ENCODE measurements at regions not wholly inside any gene's neighbourhood (a gene's known extent, or its start where the extent isn't known, plus 50 kb on each side); places are given as distances from the start of the nearest gene placed in this dataset.

DNA sequence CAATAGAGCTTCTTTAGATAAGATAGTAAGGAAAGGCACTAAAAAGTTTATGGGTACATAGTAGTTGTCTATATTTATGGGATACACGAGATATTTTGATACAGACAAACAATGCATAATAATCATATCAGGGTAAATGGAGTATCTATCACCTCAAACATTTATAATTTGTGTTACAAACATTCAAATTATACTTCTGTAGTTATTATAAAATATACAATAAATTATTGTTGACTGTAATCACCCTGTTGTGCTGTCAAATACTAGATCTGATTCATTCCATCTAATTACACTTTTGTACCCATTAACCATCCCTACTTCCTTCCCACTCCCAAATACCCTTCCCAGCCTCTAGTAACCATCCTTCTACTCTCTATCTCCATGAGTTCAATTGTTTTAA, 179.7 kb downstream of the FOXG1 start:
- TF ChIP-seq GLIS3 (CRISPR knock-in tag; IDR thresholded peaks at IDR 0.05): no peak
- TF ChIP-seq, protein P1, sequence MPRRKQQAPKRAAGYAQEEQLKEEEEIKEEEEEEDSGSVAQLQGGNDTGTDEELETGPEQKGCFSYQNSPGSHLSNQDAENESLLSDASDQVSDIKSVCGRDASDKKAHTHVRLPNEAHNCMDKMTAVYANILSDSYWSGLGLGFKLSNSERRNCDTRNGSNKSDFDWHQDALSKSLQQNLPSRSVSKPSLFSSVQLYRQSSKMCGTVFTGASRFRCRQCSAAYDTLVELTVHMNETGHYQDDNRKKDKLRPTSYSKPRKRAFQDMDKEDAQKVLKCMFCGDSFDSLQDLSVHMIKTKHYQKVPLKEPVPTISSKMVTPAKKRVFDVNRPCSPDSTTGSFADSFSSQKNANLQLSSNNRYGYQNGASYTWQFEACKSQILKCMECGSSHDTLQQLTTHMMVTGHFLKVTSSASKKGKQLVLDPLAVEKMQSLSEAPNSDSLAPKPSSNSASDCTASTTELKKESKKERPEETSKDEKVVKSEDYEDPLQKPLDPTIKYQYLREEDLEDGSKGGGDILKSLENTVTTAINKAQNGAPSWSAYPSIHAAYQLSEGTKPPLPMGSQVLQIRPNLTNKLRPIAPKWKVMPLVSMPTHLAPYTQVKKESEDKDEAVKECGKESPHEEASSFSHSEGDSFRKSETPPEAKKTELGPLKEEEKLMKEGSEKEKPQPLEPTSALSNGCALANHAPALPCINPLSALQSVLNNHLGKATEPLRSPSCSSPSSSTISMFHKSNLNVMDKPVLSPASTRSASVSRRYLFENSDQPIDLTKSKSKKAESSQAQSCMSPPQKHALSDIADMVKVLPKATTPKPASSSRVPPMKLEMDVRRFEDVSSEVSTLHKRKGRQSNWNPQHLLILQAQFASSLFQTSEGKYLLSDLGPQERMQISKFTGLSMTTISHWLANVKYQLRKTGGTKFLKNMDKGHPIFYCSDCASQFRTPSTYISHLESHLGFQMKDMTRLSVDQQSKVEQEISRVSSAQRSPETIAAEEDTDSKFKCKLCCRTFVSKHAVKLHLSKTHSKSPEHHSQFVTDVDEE (CRISPR knock-in tag; IDR thresholded peaks at IDR 0.05): no peak
- no peak for ATAC-seq

DNA sequence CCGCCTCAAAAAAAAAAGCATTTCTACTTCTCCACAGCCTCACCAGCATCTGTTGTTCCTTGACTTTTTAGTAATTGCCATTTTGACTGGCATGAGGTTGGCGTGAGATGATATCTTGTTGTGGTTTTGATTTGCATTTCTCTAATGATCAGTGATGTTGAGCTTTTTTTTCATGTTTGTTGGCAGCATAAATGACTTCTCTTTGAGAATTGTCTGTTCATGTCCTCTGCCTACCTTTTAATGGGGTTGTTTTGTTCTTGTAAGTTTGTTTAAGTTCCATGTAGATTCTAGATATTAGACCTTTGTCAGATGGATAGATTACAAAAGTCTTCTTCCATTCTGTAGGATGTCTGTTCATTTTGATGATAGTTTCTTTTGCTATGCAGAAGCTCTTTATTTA, 182.9 kb downstream of the FOXG1 start:
- no peak for ATAC-seq
- TF ChIP-seq GLIS3 (CRISPR knock-in tag; IDR thresholded peaks at IDR 0.05) (no peak), PPARA (CRISPR knock-in tag; IDR thresholded peaks at IDR 0.05; ENCODE audit: borderline replicate concordance) (no peak), ZFP30 (CRISPR knock-in tag; IDR thresholded peaks at IDR 0.05) (no peak), TCF4 (CRISPR knock-in tag; IDR thresholded peaks at IDR 0.05; ENCODE audit: borderline replicate concordance) (no peak), ZNF565 (CRISPR knock-in tag; conservative IDR thresholded peaks at IDR 0.05; ENCODE audit: low read depth) (no peak), TOX (CRISPR knock-in tag; IDR thresholded peaks at IDR 0.05; ENCODE audit: borderline replicate concordance) (no peak), BACH2 (CRISPR knock-in tag; IDR thresholded peaks at IDR 0.05; ENCODE audit: borderline replicate concordance) (no peak), ZNF8 (CRISPR knock-in tag; IDR thresholded peaks at IDR 0.05) (no peak), CSRNP3 (CRISPR knock-in tag; IDR thresholded peaks at IDR 0.05) (no peak)

DNA sequence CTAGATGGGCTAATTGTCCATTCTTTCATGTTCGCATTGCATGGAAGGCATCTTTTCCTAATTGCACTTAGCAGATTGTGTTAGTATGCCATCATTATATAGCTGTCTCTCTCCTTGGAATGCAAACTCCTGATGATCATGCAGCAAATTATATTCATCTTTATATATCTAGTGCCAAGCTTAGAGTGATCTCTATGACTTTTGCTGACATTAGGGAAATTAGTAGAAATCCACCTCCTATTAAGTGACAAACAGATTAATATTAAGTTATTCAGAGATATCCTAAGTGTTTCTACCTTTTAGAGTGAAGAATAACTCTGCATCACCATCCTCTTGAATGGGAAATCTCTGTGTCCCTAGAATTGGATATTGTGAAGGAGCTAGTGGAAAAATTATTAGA, 185.6 kb downstream of the FOXG1 start:
- TF ChIP-seq ESRRG (CRISPR knock-in tag; IDR thresholded peaks at IDR 0.05) (no peak), PATZ1 (CRISPR knock-in tag; IDR thresholded peaks at IDR 0.05; ENCODE audit: borderline replicate concordance) (no peak), CREB5 (CRISPR knock-in tag; IDR thresholded peaks at IDR 0.05; ENCODE audit: low read depth) (no peak), TOX (CRISPR knock-in tag; IDR thresholded peaks at IDR 0.05; ENCODE audit: borderline replicate concordance) (no peak), ZC3H10 (CRISPR knock-in tag; IDR thresholded peaks at IDR 0.05) (no peak), OSR1 (CRISPR knock-in tag; IDR thresholded peaks at IDR 0.05) (no peak), BACH2 (CRISPR knock-in tag; IDR thresholded peaks at IDR 0.05; ENCODE audit: borderline replicate concordance) (no peak), ARNTL (CRISPR knock-in tag; IDR thresholded peaks at IDR 0.05; ENCODE audit: borderline replicate concordance, low read depth) (no peak), CSDC2 (CRISPR knock-in tag; IDR thresholded peaks at IDR 0.05) (no peak), ZNF8 (CRISPR knock-in tag; IDR thresholded peaks at IDR 0.05) (no peak), TCF4 (CRISPR knock-in tag; IDR thresholded peaks at IDR 0.05; ENCODE audit: borderline replicate concordance) (no peak), ZFP30 (CRISPR knock-in tag; IDR thresholded peaks at IDR 0.05) (no peak), ZNF565 (CRISPR knock-in tag; conservative IDR thresholded peaks at IDR 0.05; ENCODE audit: low read depth) (no peak)
- TF ChIP-seq, protein P2, sequence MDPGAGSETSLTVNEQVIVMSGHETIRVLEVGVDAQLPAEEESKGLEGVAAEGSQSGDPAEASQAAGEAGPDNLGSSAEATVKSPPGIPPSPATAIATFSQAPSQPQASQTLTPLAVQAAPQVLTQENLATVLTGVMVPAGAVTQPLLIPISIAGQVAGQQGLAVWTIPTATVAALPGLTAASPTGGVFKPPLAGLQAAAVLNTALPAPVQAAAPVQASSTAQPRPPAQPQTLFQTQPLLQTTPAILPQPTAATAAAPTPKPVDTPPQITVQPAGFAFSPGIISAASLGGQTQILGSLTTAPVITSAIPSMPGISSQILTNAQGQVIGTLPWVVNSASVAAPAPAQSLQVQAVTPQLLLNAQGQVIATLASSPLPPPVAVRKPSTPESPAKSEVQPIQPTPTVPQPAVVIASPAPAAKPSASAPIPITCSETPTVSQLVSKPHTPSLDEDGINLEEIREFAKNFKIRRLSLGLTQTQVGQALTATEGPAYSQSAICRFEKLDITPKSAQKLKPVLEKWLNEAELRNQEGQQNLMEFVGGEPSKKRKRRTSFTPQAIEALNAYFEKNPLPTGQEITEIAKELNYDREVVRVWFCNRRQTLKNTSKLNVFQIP (CRISPR knock-in tag; IDR thresholded peaks at IDR 0.05; ENCODE audit: borderline replicate concordance, low read depth): no peak
- ATAC-seq: no peak

GRCh38 chr14:28952666-28953065, 186.1 kb downstream of the FOXG1 start:
- no peak for TF ChIP-seq BACH2 (CRISPR knock-in tag; IDR thresholded peaks at IDR 0.05; ENCODE audit: borderline replicate concordance)
- TF ChIP-seq, protein P1 (CRISPR knock-in tag; IDR thresholded peaks at IDR 0.05): no peak
- TF ChIP-seq PPARA (CRISPR knock-in tag; IDR thresholded peaks at IDR 0.05; ENCODE audit: borderline replicate concordance): no peak
- no peak for ATAC-seq
